ENCODE measurements at regions not wholly inside any gene's neighbourhood (a gene's known extent, or its start where the extent isn't known, plus 50 kb on each side); places are given as distances from the start of the nearest gene placed in this dataset.

DNA sequence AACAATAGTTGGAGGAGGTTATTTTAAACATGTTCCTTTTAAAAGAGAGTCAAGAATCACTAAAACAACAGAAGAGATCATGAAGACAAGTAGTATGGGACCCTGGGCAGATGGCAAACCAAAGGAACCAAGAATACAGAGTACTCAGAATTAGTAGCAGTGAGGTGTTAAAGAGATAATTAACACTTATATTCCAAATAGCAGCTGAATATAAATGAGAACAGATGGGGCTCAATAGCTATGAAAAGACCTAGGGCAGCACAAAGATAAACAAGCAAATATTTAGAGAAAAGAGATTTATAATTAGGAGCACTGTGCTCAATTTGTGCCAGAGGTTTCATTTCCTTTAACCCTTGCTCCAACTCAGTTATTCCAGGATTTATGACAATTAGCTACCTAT is 159.1 kb downstream of the FAM114A2 start:
- no peak for DNase-seq

GRCh38 chr5:153866176-153866575 is 172.5 kb downstream of the FAM114A2 start:
- DNase-seq, result no peak

DNA sequence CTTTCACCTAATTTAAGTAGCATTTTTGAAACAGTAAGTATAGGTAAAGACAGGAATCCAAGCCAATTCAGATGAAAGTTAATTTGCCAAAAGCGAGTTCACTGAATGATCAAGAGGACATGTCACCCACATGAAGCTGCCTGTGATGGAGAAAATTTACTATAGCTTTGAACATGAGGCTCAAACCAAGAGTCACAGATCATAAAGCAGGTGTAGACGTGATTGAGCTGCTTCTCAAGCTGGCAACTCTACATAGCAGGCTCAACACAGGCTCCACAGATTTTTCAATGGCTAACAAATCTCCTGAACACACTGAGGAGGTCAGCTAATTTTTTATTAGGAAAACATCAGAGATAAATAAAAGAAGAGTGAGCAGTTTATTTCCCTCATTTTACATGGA is 173.7 kb downstream of the FAM114A2 start:
- DNase-seq, result no peak

GRCh38 chr5:153863951-153864350 is 174.8 kb downstream of the FAM114A2 start:
- DNase-seq, result no peak
